ENCODE measurements at regions not wholly inside any gene's neighbourhood (a gene's known extent, or its start where the extent isn't known, plus 50 kb on each side); places are given as distances from the start of the nearest gene placed in this dataset.
A peak's percentile ranks its signal among the peaks of the same experiment; 100 is the strongest.

DNA sequence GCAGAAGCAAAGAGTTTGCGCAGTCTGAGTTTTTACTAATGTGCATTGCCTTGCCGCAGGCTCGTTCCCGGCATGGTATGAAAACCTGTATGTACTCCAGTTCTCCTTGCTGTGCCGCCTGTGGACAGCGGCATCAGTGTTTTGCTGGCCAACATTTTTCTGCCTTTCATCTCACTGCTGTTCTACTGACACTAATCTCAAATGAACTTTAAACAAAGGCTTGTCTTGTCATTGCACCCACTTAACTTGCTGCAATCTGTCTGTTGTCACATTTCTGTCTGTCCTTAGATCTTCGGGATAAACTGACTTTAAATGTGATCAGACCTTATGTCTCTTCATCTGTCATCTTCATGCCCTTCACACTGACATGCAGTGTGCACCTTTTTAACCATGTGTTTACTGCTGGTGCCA, 71.7 kb upstream of the ZNRF2 start:
- DNase-seq: no peak

GRCh38 chr7:30213637-30214036, 70.8 kb upstream of the ZNRF2 start:
- DNase-seq: no peak

DNA sequence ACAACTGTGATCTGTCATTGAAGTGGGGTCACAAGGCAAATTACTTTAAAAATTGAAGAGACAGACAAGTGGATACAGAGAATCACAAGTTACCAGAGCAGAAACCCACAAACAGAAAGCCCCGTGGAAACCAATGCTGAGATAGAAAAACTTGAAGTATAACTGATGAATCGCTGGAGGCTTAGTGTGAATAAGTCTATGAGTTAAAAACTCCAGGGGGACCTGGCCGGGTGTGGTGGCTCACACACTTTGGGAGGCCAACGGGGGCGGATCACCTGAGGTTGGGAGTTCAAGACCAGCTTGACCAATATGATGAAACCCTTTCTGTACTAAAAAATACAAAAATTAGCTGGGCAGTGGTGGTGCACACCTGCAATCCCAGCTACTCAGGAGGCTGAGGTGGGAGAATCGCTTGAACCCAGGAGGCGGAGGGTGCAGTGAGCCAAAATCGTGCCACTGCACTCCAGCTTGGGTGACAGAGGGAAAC, 69.7 kb upstream of the ZNRF2 start:
- DNase-seq: no peak

DNA sequence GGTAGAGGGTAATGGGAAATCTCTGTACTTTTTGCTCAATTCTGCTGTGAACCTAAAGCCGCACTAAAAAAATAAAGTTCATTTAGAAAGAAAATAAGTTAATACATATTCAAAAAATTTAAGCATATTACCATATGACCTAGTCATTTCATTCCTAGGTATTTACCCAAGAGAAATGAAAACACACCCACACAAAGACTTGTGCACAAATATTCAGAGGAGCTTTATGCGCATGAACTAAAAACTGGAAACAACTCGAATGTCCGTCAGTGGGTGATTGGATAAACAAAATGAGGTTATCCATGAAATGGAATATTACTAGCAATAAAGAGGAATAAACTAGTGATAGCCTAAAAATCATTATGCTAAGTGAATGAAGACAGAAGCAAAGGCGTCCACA, 62.6 kb upstream of the ZNRF2 start:
- DNase-seq: no peak

GRCh38 chr7:30222515-30223215, 61.7 kb upstream of the ZNRF2 start:
- DNase-seq: no peak

GRCh38 chr7:30223896-30224295, 60.5 kb upstream of the ZNRF2 start:
- no peak for DNase-seq

DNA sequence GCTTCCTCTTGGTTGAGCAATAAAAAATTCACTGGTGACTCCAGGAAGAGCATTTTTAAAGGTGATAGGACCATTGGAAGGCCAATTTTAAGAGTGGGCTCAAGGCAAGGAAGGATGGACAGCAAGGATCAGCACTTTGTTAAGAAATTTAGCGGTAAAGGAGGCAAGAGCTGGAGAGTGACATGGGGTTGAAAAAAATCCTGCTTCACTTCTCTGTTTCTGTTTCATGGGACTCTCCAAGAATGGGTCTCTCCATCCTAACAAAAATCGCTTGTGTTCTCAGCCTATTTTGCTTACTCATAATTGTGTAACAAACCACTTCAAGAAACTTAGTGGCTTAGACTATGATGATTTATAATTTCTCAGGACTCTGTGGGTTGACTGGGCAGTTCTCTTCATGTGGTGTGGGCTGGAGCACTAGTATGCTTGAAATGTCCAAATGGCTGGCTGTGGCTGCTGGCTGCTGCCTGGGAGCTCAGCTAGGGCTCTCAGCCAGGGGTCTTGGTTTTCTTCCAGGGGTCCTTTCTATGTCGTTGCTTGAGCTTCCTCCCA, 59.8 kb upstream of the ZNRF2 start:
- DNase-seq: no peak

DNA sequence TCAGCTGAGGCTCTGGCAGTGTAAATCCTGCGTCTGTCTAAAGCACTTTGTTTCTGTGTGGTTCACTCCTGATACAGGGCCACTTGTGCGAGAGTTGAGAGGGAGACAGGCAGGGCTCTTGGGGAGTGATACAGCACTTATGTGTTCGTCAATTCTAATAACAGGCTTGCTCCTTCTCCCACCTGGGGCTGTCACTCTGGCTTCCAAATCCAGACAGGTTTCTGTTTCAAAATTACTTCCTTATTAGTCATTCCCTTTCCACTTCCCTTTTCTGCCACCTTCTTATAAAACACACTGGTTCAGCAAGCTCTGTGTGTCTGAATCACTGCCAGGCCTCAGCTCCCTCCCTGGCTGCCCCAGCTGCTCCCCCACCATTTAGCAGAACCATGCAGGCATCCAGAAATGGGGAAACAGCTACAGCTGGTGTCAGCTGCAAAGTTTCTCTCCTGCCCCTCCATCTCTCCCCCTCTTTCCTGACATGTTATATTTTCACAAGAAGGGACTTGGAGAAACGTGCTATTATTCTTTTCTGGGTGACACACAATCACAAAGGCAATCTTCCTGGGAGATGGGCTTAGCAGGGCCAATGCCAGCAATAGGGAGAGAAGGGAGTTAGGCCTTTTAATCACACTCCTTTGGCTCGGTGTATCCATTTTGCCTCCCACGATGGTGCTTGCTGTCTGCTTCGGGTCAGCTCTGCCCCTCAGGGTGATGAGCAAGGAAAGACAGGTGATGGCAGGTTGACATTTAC, 58.4 kb upstream of the ZNRF2 start:
- peak; percentile 28 for DNase-seq

DNA sequence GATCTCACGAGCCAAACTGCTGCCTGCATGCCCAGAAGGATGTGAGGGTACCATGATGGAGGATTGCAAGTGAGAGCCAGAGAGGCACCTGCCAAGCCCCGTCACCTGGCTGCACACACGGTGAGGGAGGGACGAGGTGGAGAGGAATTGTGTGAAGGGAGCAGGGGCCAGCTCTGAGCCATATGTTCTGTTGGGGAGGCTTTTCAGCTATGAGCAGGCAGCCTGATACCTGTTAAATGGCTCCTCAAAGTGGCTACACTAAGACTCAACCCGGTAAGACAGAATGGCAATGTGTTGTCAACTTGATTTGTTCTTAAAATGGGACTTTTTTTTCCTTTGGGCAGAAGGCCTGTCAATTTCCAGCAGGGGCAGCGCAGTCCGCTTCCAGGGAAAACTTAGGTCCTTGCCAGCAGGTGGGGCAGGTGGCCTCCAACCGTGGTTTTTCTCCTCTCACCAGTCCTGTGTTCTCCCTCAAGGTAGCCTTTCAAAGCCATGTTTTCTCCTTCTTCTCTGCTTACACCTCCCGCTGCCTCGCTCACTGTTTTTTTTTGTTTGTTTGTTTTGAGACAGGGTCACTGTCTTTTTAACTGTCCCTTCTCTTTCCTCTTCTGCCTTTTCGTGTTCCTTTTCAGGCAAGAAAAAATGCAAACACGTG, 57.7 kb upstream of the ZNRF2 start:
- DNase-seq: peak; percentile 25

DNA sequence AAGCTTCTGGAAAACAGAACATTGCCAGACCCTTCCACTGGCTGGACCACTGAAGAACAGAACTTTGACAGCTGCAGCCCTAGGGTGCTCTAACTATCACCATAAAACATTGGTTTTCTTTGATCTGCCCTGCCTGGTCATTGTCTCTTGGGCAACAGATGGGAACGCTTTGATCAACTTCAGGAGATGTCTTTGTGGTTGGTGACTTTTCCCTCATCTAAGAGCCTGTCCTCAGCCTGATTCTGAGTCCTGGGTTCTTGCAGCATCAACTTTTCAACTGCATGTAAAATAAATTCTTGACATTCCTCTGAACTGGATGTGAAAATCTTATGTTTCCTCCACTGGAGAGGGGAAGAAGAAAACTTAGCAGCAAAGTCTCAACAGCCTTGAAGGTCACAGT, 53.1 kb upstream of the ZNRF2 start:
- DNase-seq: no peak

DNA sequence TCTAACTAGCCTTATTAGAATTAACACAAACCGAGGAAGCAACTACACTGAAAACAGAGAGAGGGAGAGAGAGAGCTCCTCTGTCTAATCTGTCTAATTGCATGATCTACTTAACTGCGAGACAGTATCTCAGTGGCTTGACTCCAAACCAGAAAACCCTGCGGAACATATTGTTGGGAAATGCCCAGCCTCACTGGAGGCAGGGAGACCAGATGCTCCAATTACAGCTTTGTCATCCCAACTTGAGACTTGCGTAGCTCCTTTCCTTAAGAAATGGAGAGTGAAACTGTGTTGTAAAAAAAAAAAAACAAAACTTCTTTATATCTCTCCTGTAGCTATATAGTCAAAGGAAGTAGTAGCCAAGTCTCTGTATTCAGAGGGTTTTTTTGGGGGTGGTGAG, 52.0 kb upstream of the ZNRF2 start:
- DNase-seq: no peak
